ENCODE measurements at regions not wholly inside any gene's neighbourhood (a gene's known extent, or its start where the extent isn't known, plus 50 kb on each side); places are given as distances from the start of the nearest gene placed in this dataset.

GRCh38 chr12:42683266-42683665 lies 93.7 kb upstream of the PRICKLE1 start:
- no peak for DNase-seq (ENCODE audit: low read depth)

- DNase-seq (ENCODE audit: low read depth): no peak
Measured at GRCh38 chr12:42679466-42679865, 89.9 kb upstream of the PRICKLE1 start.

GRCh38 chr12:42677461-42677860 lies 87.9 kb upstream of the PRICKLE1 start:
- no peak for DNase-seq (ENCODE audit: low read depth)

DNA sequence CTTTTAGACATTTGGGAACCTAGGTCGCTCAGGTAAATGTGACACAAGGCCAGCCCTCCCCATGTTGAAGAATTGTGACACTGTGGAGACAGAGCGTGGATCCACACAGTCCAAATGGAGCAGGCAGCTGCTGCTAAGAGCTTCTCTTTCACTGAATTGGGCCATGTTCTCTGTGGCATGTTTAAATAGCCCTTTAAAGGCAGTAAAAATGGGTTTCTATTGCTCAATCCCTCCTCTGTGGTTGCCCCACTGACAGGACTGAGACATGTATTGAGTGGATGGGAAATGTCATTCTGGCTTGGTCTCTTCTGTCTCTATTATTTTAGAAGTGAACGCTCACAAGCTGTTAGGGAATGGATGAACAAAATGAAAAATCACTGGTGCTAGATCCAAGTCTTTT lies 84.0 kb upstream of the PRICKLE1 start:
- no peak for DNase-seq (ENCODE audit: low read depth)

- DNase-seq (ENCODE audit: low read depth): no peak
Measured at GRCh38 chr12:42670719-42671118, 81.2 kb upstream of the PRICKLE1 start.

DNA sequence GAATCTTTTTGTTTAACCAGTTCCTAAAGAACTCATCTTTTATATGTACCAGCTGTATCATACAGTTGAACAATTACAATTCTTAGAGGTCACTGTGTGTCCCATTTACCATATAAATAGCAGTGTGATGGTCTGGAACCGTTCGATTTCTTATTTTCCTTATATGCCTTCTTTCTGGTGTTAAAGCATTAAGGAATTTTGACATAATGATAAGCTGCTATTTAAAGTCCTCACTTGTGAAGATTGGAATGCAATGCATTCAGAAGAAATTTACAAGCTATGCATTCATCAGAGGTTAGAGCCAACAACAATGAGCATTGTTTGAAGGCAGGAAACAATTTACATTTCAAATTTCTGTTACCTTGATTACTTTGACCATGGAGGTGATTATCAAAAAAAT lies 80.0 kb upstream of the PRICKLE1 start:
- no peak for DNase-seq (ENCODE audit: low read depth)

GRCh38 chr12:42666671-42667243 lies 77.2 kb upstream of the PRICKLE1 start:
- DNase-seq (ENCODE audit: low read depth): no peak

DNA sequence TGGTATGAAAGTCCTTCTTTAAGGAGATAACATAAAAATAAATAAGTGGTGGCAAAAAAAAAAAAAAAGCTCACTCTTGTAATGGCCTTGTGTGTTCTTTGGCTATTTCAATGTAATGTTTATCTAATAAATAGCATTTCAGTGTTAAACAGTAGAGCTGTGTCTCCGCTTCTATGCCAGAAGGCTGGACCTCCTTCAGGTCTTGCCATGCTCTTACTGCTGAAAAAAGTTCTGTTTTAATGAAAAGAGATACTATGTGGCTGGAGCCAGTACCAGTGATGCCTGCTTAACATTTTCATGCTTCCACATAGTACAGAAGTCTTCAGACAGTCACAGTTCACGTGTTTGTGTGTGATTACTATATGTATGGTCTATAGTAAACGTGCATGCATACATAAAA lies 74.1 kb upstream of the PRICKLE1 start:
- DNase-seq (ENCODE audit: low read depth): no peak

- no peak for DNase-seq (ENCODE audit: low read depth)
Measured at GRCh38 chr12:42660968-42661937, 71.7 kb upstream of the PRICKLE1 start.

- no peak for DNase-seq (ENCODE audit: low read depth)
Measured at GRCh38 chr12:42660117-42660516, 70.6 kb upstream of the PRICKLE1 start.

GRCh38 chr12:42652048-42652447 lies 62.5 kb upstream of the PRICKLE1 start:
- DNase-seq (ENCODE audit: low read depth): no peak

DNA sequence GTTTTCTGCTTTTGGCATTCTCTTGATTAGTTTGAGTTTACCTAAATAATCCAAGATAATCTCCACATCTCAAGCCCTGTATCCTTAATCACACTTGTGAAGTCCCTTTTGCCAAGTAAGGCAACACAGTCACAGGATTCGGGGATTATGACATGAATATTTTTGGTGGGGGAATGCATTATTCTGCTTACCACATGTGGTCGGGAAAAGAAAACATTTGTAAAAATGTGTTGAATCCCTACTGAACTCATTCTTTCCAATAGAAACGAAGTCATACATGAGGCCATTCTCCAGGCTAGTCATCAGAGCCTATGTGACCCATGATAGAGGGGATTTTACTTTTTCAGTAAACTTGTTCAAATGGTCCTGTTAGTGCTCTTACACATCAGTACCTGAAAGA lies 58.5 kb upstream of the PRICKLE1 start:
- DNase-seq (ENCODE audit: low read depth): no peak

DNA sequence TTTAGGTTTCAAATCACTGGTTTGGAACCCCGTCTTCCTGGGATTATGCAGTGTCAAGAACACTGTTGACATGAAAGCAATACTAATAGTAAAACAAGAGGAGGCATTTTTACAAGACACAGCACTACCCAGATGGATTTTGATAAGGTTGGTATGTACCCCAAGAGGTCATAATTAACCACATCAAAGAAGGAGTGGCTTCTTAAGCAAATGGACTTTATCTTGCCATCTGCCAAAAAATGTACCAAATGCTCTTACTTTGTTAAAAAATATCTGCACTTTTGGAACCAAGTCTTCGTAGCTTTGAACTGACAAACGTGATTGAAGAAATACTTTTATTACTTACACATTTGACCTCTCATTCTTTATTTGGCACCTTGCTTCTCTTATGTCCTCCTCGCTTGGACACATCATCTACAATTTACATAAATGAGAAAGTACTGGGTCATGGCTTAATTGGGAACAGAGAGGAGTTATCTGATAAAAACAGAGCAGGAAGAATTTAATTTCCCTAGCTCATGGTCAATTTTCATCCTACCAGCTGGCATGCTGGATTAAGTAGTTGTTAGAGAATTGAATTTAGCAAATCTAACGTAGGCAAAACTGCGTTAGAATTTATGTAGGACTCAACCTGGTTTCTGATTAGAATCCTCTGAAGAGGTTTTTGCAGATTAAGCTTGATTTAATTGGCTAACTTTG lies 54.5 kb upstream of the PRICKLE1 start:
- DNase-seq (ENCODE audit: low read depth): no peak

DNA sequence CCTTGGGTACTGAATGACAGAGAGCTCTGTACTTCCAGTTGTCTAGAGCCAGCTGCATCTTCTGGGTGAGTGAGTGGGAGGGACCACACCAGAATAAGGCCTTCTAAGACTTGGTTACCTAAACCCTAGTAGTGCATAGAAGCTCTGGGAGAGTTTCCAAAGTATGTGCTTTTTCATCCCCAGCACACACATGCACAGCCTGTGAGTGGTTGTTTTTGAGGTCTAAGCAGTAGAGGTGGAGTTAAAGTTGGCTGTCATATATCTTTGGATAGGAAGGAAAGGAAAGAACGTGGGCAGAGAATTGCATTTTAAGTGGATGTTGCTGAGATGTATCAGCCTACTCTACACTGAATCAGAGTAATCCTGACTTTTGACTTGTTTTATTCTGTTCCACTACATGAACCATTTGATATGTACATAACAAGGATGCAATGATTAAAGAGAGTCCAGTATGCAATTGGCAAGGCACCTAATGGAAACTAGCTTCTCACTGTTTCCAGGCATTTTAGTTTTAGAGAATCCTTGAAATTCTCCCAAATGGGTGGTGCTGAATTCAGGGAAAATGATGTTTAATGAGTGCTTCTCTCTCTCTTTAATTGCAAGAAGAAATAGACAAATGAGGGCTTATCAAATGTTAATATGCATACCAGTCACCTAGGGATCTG lies 51.8 kb upstream of the PRICKLE1 start:
- no peak for DNase-seq (ENCODE audit: low read depth)

DNA sequence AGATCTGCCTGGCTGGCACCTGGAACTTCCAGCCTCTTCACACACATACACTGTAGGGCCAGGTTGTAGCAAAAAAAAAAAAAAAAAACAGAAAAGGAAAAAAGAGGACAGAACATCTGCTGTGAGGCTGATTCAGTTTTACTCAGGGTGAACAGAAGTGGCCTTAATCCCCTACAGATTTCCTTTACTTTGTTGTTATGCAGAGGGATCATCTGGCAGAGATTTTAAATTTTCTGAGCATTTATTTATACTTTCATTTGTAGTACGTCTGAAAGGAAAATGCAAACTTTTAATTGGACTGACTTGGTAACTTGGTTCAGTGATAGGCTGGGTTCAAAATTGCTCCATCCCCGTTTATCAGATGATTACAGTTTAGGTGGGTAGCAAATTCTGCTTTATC lies 50.8 kb upstream of the PRICKLE1 start:
- no peak for DNase-seq (ENCODE audit: low read depth)

GRCh38 chr12:42639556-42639955 lies 50.0 kb upstream of the PRICKLE1 start:
- DNase-seq (ENCODE audit: low read depth): no peak

Data from GM04503 (cell line).